ENCODE measurements at regions not wholly inside any gene's neighbourhood (a gene's known extent, or its start where the extent isn't known, plus 50 kb on each side); places are given as distances from the start of the nearest gene placed in this dataset.

DNA sequence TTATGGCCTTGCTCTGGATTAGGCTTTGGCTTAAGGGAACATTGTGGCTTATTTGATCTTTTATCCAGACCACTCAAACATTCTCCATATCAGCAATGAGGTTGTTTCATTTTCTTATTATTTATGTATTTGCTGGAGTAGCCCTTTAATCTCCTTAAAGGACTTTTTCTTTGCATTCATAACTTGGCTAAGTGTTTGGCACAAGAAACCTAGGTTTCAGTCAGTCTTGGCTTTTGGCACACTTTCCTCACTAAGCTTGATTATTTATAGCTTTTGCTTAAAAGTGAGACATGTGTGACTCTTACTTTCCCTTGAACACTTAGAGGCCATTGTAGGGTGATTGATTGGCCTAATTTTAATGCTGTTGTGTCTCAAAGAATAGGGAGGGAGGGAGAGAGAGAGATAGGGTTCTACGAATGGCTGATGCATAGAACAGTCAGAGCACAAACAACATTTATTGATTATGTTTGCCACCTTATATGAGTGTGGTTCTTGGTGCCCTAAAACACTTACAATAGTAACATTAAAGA, 2265.3 kb upstream of the C9orf72 start:
- TF ChIP-seq, protein P1, sequence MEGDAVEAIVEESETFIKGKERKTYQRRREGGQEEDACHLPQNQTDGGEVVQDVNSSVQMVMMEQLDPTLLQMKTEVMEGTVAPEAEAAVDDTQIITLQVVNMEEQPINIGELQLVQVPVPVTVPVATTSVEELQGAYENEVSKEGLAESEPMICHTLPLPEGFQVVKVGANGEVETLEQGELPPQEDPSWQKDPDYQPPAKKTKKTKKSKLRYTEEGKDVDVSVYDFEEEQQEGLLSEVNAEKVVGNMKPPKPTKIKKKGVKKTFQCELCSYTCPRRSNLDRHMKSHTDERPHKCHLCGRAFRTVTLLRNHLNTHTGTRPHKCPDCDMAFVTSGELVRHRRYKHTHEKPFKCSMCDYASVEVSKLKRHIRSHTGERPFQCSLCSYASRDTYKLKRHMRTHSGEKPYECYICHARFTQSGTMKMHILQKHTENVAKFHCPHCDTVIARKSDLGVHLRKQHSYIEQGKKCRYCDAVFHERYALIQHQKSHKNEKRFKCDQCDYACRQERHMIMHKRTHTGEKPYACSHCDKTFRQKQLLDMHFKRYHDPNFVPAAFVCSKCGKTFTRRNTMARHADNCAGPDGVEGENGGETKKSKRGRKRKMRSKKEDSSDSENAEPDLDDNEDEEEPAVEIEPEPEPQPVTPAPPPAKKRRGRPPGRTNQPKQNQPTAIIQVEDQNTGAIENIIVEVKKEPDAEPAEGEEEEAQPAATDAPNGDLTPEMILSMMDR (IDR thresholded peaks at IDR 0.05) = no peak
- TF ChIP-seq EZH2 (IDR thresholded peaks at IDR 0.05) = no peak

Data from neural progenitor cell (in vitro differentiated cells).